Esophagus muscularis mucosa (tissue), 4 donors: ENCODE measurements at regions not wholly inside any gene's neighbourhood (a gene's known extent, or its start where the extent isn't known, plus 50 kb on each side); places are given as distances from the start of the nearest gene placed in this dataset.

Experiments
- CTCF ChIP-seq, 3 experiments: fragments of 200-600 bp in 2 of 3; fragments of 450-650 bp in 1 of 3; sonication (generic) in 2 of 3; IDR thresholded peaks; one replicate each; pipeline ENCODE4 v1.5.1; 2017 to 2019; ENCODE audit warnings: antibody characterized with exemption in 3 of 3, mild to moderate bottlenecking in 2 of 3, moderate library complexity in 1 of 3
- EP300 ChIP-seq: sonication (generic); formaldehyde crosslinking; IDR thresholded peaks from one replicate; pipeline ENCODE4 v1.6.1; 2017; ENCODE audit warnings: antibody characterized with exemption
- POLR2AphosphoS5 ChIP-seq, 2 donors: sonication (generic); formaldehyde crosslinking; IDR thresholded peaks; one replicate each; pipeline ENCODE4 v1.6.1; 2017; ENCODE audit warnings: antibody characterized with exemption in 2 of 2

DNA sequence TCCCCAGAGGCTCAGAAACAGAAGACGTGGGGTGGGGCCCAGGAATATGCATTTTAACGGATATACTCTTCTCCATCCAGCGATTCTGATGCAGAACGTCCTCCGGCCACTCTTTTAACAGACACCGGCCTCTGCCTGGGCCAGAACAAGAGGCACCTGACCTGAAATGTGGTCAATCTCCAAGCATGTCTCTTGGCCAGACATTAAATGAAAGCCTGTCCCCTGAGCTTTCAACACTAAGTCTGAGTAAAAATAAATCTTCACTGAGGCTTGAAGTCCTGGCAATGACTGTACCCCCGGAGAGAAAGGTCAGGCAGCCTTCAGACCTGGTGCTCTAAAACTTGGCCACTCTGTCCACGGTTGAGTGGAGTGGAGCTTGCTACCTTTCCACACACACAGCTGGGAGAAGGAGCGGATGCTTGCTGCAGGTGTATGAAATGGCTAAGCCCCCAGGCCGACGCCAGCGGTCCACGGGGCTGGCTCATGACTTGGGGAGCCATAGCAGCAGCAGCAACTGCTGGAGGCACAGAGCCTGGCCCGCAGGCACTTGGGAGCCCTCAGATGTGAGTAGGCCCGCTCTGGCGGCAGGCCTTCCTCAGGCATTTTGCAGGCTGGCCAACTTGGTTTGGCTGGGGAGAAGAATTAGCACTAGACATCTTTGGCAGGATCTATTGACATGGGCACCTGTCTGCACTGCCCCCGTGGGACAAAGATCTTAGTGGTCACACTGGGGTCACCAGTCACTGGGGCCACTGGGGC lies 79.7 kb downstream of the TMEM17 start:
- no peak for TF ChIP-seq EP300
- TF ChIP-seq POLR2AphosphoS5 (IDR thresholded peaks at IDR 0.05): no peak
- TF ChIP-seq CTCF (IDR thresholded peaks at IDR 0.05): no peak
